Activated naive CD8-positive, alpha-beta T cell treated with anti-CD3 and anti-CD28 coated beads, Interleukin-2, amount 50 U/mL, for 24 hours (primary cell): ENCODE measurements at regions not wholly inside any gene's neighbourhood (a gene's known extent, or its start where the extent isn't known, plus 50 kb on each side); places are given as distances from the start of the nearest gene placed in this dataset.

Experiments
- ATAC-seq: fragments of 150-1000 bp; cut with Tn5 transposase; one replicate; pipeline ENCODE4 v1.10.0; 2021
- DNase-seq: peaks from one replicate; pipeline ENCODE4 v3.0.0; 2021
- H3K27ac Mint-ChIP-seq: one replicate; pipeline ENCODE4 v1.8.0; 2021; ENCODE audit warnings: mild to moderate bottlenecking, mixed read lengths
- H3K27me3 Mint-ChIP-seq: one replicate; pipeline ENCODE4 v1.8.0; 2021; ENCODE audit warnings: mixed read lengths
- H3K36me3 Mint-ChIP-seq: one replicate; pipeline ENCODE4 v1.8.0; 2021; ENCODE audit warnings: low read depth, mixed read lengths
- H3K4me1 Mint-ChIP-seq: one replicate; pipeline ENCODE4 v1.8.0; 2021; ENCODE audit warnings: mixed read lengths
- H3K4me3 Mint-ChIP-seq: one replicate; pipeline ENCODE4 v1.8.0; 2021; ENCODE audit warnings: mild to moderate bottlenecking, moderate library complexity, mixed read lengths
- H3K9me3 Mint-ChIP-seq: one replicate; pipeline ENCODE4 v1.8.0; 2021; ENCODE audit warnings: mixed read lengths

GRCh38 chr2:238963161-238963970, 115.5 kb downstream of the TWIST2 start:
- Mint-ChIP-seq H3K27me3 (peaks cover 10% of the 10 kb centered on the region), H3K4me3 (no peak overlapping the region), H3K4me1 (no peaks in the 10 kb centered on the region), H3K36me3 (no peaks in the 10 kb centered on the region), H3K27ac (no peak overlapping the region), H3K9me3 (no peaks in the 10 kb centered on the region)
- ATAC-seq: no peak
- no peak for DNase-seq

- H3K36me3 Mint-ChIP-seq: no peaks in the 10 kb centered on the region
- H3K27ac Mint-ChIP-seq: no peak overlapping the region
- H3K4me1 Mint-ChIP-seq: no peaks in the 10 kb centered on the region
- ATAC-seq (no peak), DNase-seq (no peak)
- H3K9me3 Mint-ChIP-seq: no peaks in the 10 kb centered on the region
- H3K4me3 Mint-ChIP-seq: no peak overlapping the region
- H3K27me3 Mint-ChIP-seq: peaks cover 8% of the 10 kb centered on the region
Observed at GRCh38 chr2:238963971-238964328, 116.1 kb downstream of the TWIST2 start.

- no peak for ATAC-seq
- no peaks in the 10 kb centered on the region for H3K9me3 Mint-ChIP-seq
Observed at GRCh38 chr2:238964544-238965067, 116.7 kb downstream of the TWIST2 start.

GRCh38 chr2:238965371-238966071, 117.6 kb downstream of the TWIST2 start:
- Mint-ChIP-seq H3K27ac (no peak overlapping the region), H3K4me3 (no peak overlapping the region), H3K36me3 (no peaks in the 10 kb centered on the region), H3K9me3 (no peaks in the 10 kb centered on the region), H3K4me1 (no peaks in the 10 kb centered on the region), H3K27me3 (peaks cover 8% of the 10 kb centered on the region)
- no peak for ATAC-seq
- no peak for DNase-seq

More at GRCh38 chr2:238964544-238965067, 116.7 kb downstream of the TWIST2 start:
- no peaks in the 10 kb centered on the region for H3K4me1 Mint-ChIP-seq
- H3K4me3 Mint-ChIP-seq: no peak overlapping the region
- H3K27ac Mint-ChIP-seq: no peak overlapping the region
- DNase-seq: no peak
- H3K27me3 Mint-ChIP-seq: peaks cover 6% of the 10 kb centered on the region
- H3K36me3 Mint-ChIP-seq: no peaks in the 10 kb centered on the region

- no peaks in the 10 kb centered on the region for H3K4me1 Mint-ChIP-seq
- peaks cover 6% of the 10 kb centered on the region for H3K27me3 Mint-ChIP-seq
- H3K27ac Mint-ChIP-seq: no peak overlapping the region
- no peak overlapping the region for H3K4me3 Mint-ChIP-seq
- H3K9me3 Mint-ChIP-seq: no peaks in the 10 kb centered on the region
- no peak for DNase-seq
- no peak for ATAC-seq
- no peaks in the 10 kb centered on the region for H3K36me3 Mint-ChIP-seq
Observed at GRCh38 chr2:238966072-238966937, 118.4 kb downstream of the TWIST2 start.

- DNase-seq (no peak), ATAC-seq (no peak)
- H3K4me3 Mint-ChIP-seq: no peak overlapping the region
- no peaks in the 10 kb centered on the region for H3K9me3 Mint-ChIP-seq
- no peaks in the 10 kb centered on the region for H3K36me3 Mint-ChIP-seq
- H3K4me1 Mint-ChIP-seq: no peaks in the 10 kb centered on the region
- H3K27me3 Mint-ChIP-seq: peaks cover 6% of the 10 kb centered on the region
- H3K27ac Mint-ChIP-seq: no peak overlapping the region
Observed at GRCh38 chr2:238967031-238967977, 119.4 kb downstream of the TWIST2 start.

GRCh38 chr2:238967978-238968360, 120.1 kb downstream of the TWIST2 start:
- no peak for ATAC-seq

GRCh38 chr2:238968616-238969384, 120.9 kb downstream of the TWIST2 start:
- no peaks in the 10 kb centered on the region for H3K36me3 Mint-ChIP-seq
- peaks cover 12% of the 10 kb centered on the region for H3K27me3 Mint-ChIP-seq
- no peaks in the 10 kb centered on the region for H3K9me3 Mint-ChIP-seq
- H3K27ac Mint-ChIP-seq: no peak overlapping the region
- H3K4me1 Mint-ChIP-seq: no peaks in the 10 kb centered on the region
- DNase-seq: no peak
- ATAC-seq: no peak
- H3K4me3 Mint-ChIP-seq: no peak overlapping the region

More at GRCh38 chr2:238967978-238968360, 120.1 kb downstream of the TWIST2 start:
- no peaks in the 10 kb centered on the region for H3K9me3 Mint-ChIP-seq
- H3K36me3 Mint-ChIP-seq: no peaks in the 10 kb centered on the region
- DNase-seq: no peak
- peaks cover 6% of the 10 kb centered on the region for H3K27me3 Mint-ChIP-seq
- no peak overlapping the region for H3K27ac Mint-ChIP-seq
- H3K4me3 Mint-ChIP-seq: no peak overlapping the region
- no peaks in the 10 kb centered on the region for H3K4me1 Mint-ChIP-seq

- H3K27me3 Mint-ChIP-seq: peaks cover 12% of the 10 kb centered on the region
- no peaks in the 10 kb centered on the region for H3K36me3 Mint-ChIP-seq
- no peak for DNase-seq
- H3K9me3 Mint-ChIP-seq: no peaks in the 10 kb centered on the region
- H3K27ac Mint-ChIP-seq: no peak overlapping the region
- no peaks in the 10 kb centered on the region for H3K4me1 Mint-ChIP-seq
- ATAC-seq: no peak
- H3K4me3 Mint-ChIP-seq: no peak overlapping the region
Observed at GRCh38 chr2:238969857-238970256, 122.0 kb downstream of the TWIST2 start.

GRCh38 chr2:238970553-238971081, 122.7 kb downstream of the TWIST2 start:
- Mint-ChIP-seq H3K9me3 (peaks cover 7% of the 10 kb centered on the region), H3K4me1 (no peaks in the 10 kb centered on the region), H3K4me3 (no peak overlapping the region), H3K27me3 (peaks cover 12% of the 10 kb centered on the region), H3K27ac (no peak overlapping the region), H3K36me3 (no peaks in the 10 kb centered on the region)
- peak; percentile 58 for DNase-seq
- peak; percentile 42 for ATAC-seq

- no peaks in the 10 kb centered on the region for H3K36me3 Mint-ChIP-seq
- H3K27ac Mint-ChIP-seq: no peak overlapping the region
- DNase-seq: no peak
- H3K4me1 Mint-ChIP-seq: no peaks in the 10 kb centered on the region
- H3K9me3 Mint-ChIP-seq: peaks cover 10% of the 10 kb centered on the region
- no peak overlapping the region for H3K4me3 Mint-ChIP-seq
- ATAC-seq: no peak
- H3K27me3 Mint-ChIP-seq: peaks cover 12% of the 10 kb centered on the region
Observed at GRCh38 chr2:238971318-238972145, 123.6 kb downstream of the TWIST2 start.

GRCh38 chr2:238972146-238972445, 124.2 kb downstream of the TWIST2 start:
- no peaks in the 10 kb centered on the region for H3K36me3 Mint-ChIP-seq
- peaks cover 10% of the 10 kb centered on the region for H3K9me3 Mint-ChIP-seq
- no peaks in the 10 kb centered on the region for H3K4me1 Mint-ChIP-seq
- H3K27ac Mint-ChIP-seq: no peak overlapping the region
- no peak for DNase-seq
- no peak for ATAC-seq
- peaks cover 12% of the 10 kb centered on the region for H3K27me3 Mint-ChIP-seq
- no peak overlapping the region for H3K4me3 Mint-ChIP-seq
